ENCODE measurements at regions not wholly inside any gene's neighbourhood (a gene's known extent, or its start where the extent isn't known, plus 50 kb on each side); places are given as distances from the start of the nearest gene placed in this dataset.
A peak's percentile ranks its signal among the peaks of the same experiment; 100 is the strongest.
"Not testable (repeated sequence)": the region's sequence is repeated elsewhere in the genome, so short reads cannot be mapped to it uniquely, and the experiment has no call there.

DNA sequence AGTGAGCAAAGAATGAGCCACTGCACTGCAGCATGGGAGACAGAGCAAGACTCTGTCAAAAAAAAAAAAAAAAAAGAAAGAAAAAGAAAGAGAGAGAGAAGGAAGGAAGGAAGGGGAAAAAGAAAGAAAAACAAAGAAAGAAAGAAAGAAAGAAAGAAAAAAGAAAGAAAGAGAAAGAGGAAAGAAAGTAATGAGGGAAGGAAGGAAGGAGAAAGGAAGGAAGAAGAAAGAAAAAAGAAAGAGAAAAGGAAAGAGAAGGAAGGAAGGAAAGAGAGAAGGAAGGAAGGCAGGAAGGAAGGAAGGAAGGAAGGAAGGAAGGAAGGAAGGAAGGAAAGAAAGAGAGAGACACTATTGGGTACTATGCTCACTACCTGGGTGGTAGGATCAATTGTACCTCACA lies 122.2 kb upstream of the ERCC4 start:
- DNase-seq (ENCODE audit: low spot score) (no peak), FAIRE-seq (no peak)

DNA sequence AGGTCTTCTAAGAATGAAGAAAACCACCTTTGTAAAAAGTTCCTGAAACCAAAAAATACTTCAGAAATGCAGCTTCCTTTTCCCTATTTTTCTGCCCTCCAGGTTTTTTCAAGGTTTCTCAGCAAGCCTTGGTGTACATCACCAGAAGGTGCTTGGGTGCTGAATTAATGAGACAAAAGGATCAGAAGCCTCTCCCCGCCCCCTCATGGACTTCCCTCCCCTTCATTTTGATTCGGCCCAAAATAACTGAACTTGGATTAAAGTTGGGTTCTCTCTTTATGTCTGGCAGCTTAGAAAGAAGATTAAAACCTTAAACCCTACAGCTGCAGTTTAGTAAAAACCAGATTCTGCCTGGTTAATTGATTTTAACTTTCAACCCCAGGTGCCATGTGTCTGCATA lies 121.7 kb upstream of the ERCC4 start:
- FAIRE-seq (no peak), DNase-seq (ENCODE audit: low spot score) (no peak)

- DNase-seq (ENCODE audit: low spot score) (no peak), FAIRE-seq (peak; percentile 43)
Observed at GRCh38 chr16:13803974-13804373, 116.0 kb upstream of the ERCC4 start.

DNA sequence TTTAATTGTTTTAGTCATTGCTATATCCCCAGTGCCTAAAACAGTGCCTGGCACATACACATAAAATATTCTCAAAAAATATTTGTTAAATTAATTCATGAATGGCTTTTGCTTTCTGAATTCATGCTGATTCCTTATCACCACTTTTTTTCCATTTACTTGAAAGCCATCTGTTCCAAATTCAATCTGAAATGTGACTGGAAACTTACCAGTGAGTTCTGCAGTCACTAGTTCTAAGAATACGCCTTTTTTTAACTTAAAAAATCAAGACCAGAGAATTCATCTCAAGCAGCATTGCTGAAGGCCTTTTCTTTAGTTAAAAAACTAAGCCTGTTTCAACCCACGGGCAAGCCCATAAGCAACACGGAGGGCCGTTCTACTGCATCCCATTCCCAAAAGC lies 114.0 kb upstream of the ERCC4 start:
- FAIRE-seq (no peak), DNase-seq (ENCODE audit: low spot score) (no peak)

DNA sequence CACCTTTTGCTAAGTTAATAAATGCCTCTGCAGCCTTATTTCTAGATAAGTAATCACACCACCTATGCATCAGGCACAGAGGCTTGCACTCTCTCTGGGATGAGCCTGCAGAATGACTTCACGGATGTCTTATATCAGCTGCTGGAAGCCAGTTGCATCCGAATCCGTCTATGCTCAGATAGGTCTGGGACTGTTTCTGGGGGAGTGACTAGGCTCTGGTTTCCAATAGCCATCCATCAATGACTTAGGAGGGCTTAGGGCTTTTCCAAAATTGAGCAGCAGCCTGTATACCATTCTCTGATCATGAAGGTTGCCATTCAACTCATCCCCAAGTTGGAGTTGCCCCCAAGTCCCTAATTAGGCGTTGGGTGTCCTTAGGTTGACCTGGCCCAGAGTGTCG lies 113.3 kb upstream of the ERCC4 start:
- FAIRE-seq = no peak

GRCh38 chr16:13808102-13808501 lies 111.9 kb upstream of the ERCC4 start:
- FAIRE-seq (no peak), DNase-seq (ENCODE audit: low spot score) (no peak)

More for the DNA sequence above, 113.3 kb upstream of the ERCC4 start:
- no peak for DNase-seq (ENCODE audit: low spot score)

GRCh38 chr16:13809765-13810164 lies 110.2 kb upstream of the ERCC4 start:
- DNase-seq (ENCODE audit: low spot score) = no peak
- FAIRE-seq = no peak

- FAIRE-seq (no peak), DNase-seq (ENCODE audit: low spot score) (no peak)
Observed at GRCh38 chr16:13811834-13812233, 108.1 kb upstream of the ERCC4 start.

DNA sequence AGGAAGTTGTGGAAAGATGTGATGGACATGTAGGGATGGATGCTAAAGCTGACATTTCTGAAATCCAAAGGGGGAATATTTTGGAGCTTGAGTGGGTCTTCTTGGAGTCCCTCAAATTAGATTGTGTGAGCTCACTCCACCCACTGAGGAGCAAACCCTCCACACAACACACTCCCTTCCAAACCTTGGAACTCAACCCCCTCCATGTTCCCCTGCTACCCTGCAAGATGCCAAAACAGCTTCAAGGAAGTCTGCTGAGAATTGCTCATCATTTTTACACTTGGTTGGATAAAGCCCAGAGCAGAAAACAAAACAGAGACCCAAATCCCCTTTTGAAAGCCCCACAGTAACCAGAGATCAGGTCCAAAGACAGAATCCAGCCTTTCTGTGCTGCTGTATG lies 103.3 kb upstream of the ERCC4 start:
- DNase-seq (ENCODE audit: low spot score) = no peak
- no peak for FAIRE-seq

- no peak for FAIRE-seq
- DNase-seq (ENCODE audit: low spot score) = no peak
Observed at GRCh38 chr16:13823501-13823900, 96.5 kb upstream of the ERCC4 start.

- DNase-seq (ENCODE audit: low spot score) (no peak), FAIRE-seq (no peak)
Observed at GRCh38 chr16:13829697-13830299, 90.2 kb upstream of the ERCC4 start.

- DNase-seq (ENCODE audit: low spot score) (no peak), FAIRE-seq (no peak)
Observed at GRCh38 chr16:13833515-13833914, 86.4 kb upstream of the ERCC4 start.

GRCh38 chr16:13835387-13835786 lies 84.6 kb upstream of the ERCC4 start:
- no peak for FAIRE-seq
- DNase-seq (ENCODE audit: low spot score) = no peak

DNA sequence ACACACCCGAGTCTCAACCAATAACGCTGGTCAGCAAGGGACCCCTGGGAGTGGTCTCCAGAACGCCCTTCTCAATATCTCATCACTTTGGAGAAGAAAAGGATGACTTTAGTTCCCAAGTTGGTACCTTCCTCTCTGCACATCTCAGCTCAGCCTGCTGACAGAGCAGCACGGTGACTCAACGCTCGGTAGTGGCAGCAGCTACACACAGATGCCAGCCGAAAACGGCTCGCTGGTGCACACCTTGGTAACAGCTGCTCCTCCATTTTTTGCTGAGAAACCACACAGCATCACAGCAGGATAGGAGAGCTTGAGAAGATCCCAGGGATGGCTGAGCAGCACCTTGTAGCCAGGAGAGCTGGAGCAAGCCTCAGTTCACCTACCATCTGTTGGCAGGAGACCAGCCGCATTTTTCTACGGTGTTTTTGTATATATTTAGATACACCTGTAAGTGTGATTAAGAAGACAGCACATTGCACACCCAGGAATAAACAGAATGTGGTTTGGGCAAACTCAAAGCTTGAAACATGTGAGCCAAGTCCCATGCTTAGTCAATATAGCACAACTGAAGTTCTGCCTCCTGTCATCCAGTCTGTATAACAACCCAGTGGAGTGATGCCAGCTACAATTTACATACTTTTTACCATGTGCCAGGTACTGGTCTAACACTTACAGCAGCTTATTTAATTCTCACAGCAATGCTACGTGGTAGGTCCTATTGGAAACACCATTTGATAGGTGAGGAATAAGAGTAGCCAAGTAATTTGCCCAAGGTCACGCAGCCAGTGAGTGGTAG lies 83.8 kb upstream of the ERCC4 start:
- no peak for FAIRE-seq
- DNase-seq (ENCODE audit: low spot score) = no peak

DNA sequence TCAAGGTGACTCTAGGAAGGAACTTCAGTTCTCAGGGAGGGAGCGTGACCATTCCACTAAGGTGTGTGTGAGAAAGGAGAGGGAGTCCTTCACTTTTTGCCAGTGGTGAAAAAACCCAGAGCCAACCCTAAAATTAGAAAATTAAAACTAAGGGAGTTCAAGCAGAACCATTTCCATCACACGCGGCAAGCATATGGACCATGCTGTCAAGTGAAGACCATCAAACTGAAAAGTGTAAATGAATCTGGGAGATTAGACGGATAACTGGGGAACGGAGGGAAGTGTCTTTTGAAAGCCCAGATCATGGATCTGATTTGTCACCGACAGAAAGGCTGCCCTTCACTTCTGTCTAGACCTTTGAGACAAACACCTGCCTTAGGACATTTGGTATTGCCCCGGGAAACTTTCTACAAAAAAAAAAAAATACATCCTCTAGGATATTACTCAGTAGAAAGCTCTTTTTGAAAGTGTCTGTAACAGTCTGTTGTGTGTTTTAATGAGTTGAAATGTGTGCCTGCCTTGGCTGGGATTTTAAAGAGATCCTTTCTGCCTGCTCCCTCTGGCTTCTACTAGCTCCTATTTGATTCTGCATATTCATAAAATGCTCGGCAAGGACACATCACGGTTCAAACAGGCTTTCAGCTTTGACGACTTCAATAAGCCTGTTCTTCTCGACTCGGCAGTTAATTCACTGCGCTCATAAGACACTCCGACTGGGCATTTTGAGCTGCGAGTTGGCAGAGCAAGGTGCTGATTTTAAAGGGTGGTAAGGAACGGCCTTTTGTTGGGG lies 81.4 kb upstream of the ERCC4 start:
- no peak for FAIRE-seq
- DNase-seq (ENCODE audit: low spot score) = no peak

DNA sequence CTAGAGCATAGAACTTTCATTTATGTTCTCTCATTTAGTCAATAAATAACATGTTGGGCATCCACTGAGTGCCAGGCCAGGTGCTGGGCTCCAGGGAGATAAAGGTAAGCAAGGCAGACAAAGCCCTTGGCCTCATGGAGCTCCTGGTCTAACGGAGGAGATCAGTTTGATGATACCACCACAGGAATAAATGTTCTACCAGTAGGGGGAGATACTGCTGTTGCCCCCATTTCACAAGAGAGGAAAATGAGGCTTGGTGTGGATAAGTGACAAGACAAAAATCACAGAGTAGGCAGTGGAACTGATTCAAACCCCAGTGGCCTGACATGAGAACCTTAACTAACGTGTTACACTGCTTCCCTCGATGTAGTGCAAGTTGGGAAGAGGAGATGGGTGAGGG lies 80.4 kb upstream of the ERCC4 start:
- FAIRE-seq (no peak), DNase-seq (ENCODE audit: low spot score) (no peak)

- no peak for DNase-seq (ENCODE audit: low spot score)
- no peak for FAIRE-seq
Observed at GRCh38 chr16:13845232-13845631, 74.7 kb upstream of the ERCC4 start.

GRCh38 chr16:13848795-13849194 lies 71.2 kb upstream of the ERCC4 start:
- no peak for FAIRE-seq
- DNase-seq (ENCODE audit: low spot score) = no peak

DNA sequence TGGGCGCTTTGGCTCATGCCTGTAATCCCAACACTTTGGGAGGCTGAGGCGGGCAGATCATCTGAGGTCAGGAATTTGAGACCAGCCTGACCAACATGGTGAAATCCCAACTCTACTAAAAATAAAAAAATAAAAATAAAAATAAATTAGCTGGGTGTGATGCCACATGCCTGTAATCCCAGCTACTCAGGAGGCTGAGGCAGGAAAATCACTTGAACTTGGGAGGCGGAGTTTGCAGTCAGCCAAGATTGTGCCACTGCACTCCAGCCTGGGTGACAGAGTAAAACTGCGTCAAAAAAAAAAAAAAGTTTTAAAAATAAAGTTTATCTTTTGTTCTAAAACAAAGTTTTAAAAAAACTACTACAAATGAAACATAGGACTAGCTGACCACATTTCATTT lies 69.8 kb upstream of the ERCC4 start:
- not testable (repeated sequence) for DNase-seq (ENCODE audit: low spot score); FAIRE-seq

GRCh38 chr16:13852827-13853226 lies 67.1 kb upstream of the ERCC4 start:
- no peak for DNase-seq (ENCODE audit: low spot score)
- FAIRE-seq = no peak

GRCh38 chr16:13856398-13856797 lies 63.6 kb upstream of the ERCC4 start:
- DNase-seq (ENCODE audit: low spot score) (no peak), FAIRE-seq (no peak)

DNA sequence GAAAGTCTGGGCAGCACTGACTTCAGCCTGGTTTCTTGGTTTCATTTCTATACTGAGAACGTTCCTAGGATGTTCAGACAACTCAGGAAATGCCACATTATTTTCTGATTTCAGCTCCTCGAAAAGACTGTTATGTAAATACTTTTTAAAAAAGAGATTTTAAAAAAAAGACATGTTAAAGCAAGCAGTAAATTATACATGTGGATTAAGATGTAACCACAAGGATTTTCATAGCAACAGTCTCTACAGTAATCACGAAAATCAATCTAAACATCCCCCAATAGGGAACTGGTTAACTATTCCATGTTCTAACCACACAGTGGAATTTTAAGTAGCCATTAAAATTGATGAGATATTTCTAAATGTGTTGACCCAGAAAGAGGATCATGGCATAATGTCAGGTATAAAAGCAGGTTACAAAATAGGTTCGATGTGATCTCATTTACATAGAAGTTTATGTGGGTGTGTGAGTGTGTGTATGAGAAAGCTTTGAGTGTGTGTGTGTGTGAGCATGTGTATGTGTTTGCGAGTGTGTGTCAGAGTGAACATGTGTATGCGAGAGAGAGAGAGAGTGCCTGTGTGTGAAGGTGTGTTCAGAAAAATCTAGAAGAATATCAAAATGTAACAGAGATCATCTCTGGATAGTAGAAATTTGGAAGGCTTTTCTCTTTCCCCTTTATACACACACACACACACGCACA lies 63.0 kb upstream of the ERCC4 start:
- no peak for FAIRE-seq
- no peak for DNase-seq (ENCODE audit: low spot score)
